GM18868 (cell line): ENCODE measurements at regions not wholly inside any gene's neighbourhood (a gene's known extent, or its start where the extent isn't known, plus 50 kb on each side); places are given as distances from the start of the nearest gene placed in this dataset.

ENCODE experiments used
- ATAC-seq: cut with Tn5 transposase; IDR thresholded peaks from one replicate; pipeline ENCODE4 v1.9.1; 2021; ENCODE audit warnings: mild to moderate bottlenecking, moderate library complexity; ENCODE audit not compliant: unreplicated experiment

- ATAC-seq = no peak
Observed at GRCh38 chr10:69684020-69684980, 54.3 kb downstream of the FAM241B start.

GRCh38 chr10:69684981-69685353 lies 54.9 kb downstream of the FAM241B start:
- ATAC-seq = no peak

- no peak for ATAC-seq
Observed at GRCh38 chr10:69685426-69685801, 55.4 kb downstream of the FAM241B start.

GRCh38 chr10:69685802-69686585 lies 55.9 kb downstream of the FAM241B start:
- ATAC-seq = no peak

- ATAC-seq = no peak
Observed at GRCh38 chr10:69686866-69687265, 56.8 kb downstream of the FAM241B start.

- no peak for ATAC-seq
Observed at GRCh38 chr10:69687426-69687825, 57.4 kb downstream of the FAM241B start.

GRCh38 chr10:69692267-69692666 lies 62.2 kb downstream of the FAM241B start:
- no peak for ATAC-seq

- no peak for ATAC-seq
Observed at GRCh38 chr10:69692891-69693290, 62.8 kb downstream of the FAM241B start.

GRCh38 chr10:69693886-69694285 lies 63.8 kb downstream of the FAM241B start:
- no peak for ATAC-seq

GRCh38 chr10:69696073-69696731 lies 66.2 kb downstream of the FAM241B start:
- ATAC-seq = peak; percentile 41

GRCh38 chr10:69697006-69697405 lies 67.0 kb downstream of the FAM241B start:
- ATAC-seq = no peak

- no peak for ATAC-seq
Observed at GRCh38 chr10:69703256-69703655, 73.2 kb downstream of the FAM241B start.

- no peak for ATAC-seq
Observed at GRCh38 chr10:69703766-69704630, 74.0 kb downstream of the FAM241B start.

GRCh38 chr10:69709366-69709941 lies 79.4 kb downstream of the FAM241B start:
- no peak for ATAC-seq

- no peak for ATAC-seq
Observed at GRCh38 chr10:69710008-69710888, 80.2 kb downstream of the FAM241B start.

GRCh38 chr10:69712342-69712741 lies 82.3 kb downstream of the FAM241B start:
- ATAC-seq = no peak

- ATAC-seq = no peak
Observed at GRCh38 chr10:69714572-69714971, 84.5 kb downstream of the FAM241B start.

- no peak for ATAC-seq
Observed at GRCh38 chr10:69715156-69715898, 85.3 kb downstream of the FAM241B start.
